NB4 (cell line): ENCODE measurements at regions not wholly inside any gene's neighbourhood (a gene's known extent, or its start where the extent isn't known, plus 50 kb on each side); places are given as distances from the start of the nearest gene placed in this dataset.

Experiments
- TF ChIP-seq, protein P1 (sequence below): IDR thresholded peaks from 2 replicates; pipeline ENCODE4 v1.6.1; 2011; ENCODE audit warnings: low read depth, low read length
- TF ChIP-seq, protein P2 (sequence below): IDR thresholded peaks from one replicate; pipeline ENCODE4 v1.5.1; 2012; ENCODE audit warnings: low read depth, low read length

DNA sequence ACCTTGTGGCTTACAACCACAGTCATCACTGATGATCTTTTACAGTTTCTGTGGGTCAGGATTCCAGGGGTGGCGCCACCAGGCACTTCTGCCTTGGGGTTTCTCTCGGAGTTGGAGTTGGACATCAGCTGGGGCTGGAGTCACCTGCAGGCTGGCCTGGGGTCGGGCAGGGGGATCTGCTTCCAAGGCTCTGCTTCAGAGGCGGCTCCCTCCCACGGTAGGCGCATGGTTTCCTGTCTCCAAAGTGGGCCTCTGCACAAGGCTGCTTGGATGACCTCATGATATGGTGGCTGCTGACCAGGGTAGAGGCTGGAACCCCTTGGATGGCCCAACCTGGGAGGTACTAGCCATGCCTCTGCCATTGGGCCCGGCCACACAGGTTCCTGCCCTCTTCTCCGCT is 170.6 kb upstream of the CIBAR2 start:
- TF ChIP-seq, protein P1, sequence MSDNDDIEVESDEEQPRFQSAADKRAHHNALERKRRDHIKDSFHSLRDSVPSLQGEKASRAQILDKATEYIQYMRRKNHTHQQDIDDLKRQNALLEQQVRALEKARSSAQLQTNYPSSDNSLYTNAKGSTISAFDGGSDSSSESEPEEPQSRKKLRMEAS = no peak
- TF ChIP-seq, protein P2, sequence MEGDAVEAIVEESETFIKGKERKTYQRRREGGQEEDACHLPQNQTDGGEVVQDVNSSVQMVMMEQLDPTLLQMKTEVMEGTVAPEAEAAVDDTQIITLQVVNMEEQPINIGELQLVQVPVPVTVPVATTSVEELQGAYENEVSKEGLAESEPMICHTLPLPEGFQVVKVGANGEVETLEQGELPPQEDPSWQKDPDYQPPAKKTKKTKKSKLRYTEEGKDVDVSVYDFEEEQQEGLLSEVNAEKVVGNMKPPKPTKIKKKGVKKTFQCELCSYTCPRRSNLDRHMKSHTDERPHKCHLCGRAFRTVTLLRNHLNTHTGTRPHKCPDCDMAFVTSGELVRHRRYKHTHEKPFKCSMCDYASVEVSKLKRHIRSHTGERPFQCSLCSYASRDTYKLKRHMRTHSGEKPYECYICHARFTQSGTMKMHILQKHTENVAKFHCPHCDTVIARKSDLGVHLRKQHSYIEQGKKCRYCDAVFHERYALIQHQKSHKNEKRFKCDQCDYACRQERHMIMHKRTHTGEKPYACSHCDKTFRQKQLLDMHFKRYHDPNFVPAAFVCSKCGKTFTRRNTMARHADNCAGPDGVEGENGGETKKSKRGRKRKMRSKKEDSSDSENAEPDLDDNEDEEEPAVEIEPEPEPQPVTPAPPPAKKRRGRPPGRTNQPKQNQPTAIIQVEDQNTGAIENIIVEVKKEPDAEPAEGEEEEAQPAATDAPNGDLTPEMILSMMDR = no peak
